ENCODE measurements at regions not wholly inside any gene's neighbourhood (a gene's known extent, or its start where the extent isn't known, plus 50 kb on each side); places are given as distances from the start of the nearest gene placed in this dataset.

- H2AFZ ChIP-seq (ENCODE audit: low read length), result no peak overlapping the region
- no peak overlapping the region for H3K9ac ChIP-seq (ENCODE audit: low read length)
- no peaks in the 10 kb centered on the region for H4K20me1 ChIP-seq (ENCODE audit: insufficient read depth, low read depth, low read length)
- H3K4me1 ChIP-seq (ENCODE audit: low read length), result no peaks in the 10 kb centered on the region
- no peaks in the 10 kb centered on the region for H3K79me2 ChIP-seq (ENCODE audit: low read length)
- H3K27ac ChIP-seq (ENCODE audit: low read length), result no peak overlapping the region
- DNase-seq, result no peak
- H3K9me3 ChIP-seq (ENCODE audit: low read length), result no peaks in the 10 kb centered on the region
- H3K4me2 ChIP-seq (ENCODE audit: low read depth, low read length, poor library complexity, severe bottlenecking), result no peak overlapping the region
- H3K36me3 ChIP-seq (ENCODE audit: insufficient read depth, low read length), result no peaks in the 10 kb centered on the region
- H3K27me3 ChIP-seq (ENCODE audit: low read length), result no peaks in the 10 kb centered on the region
- H3K9me2 ChIP-seq (replicated peaks; ENCODE audit: insufficient read depth, low read length), result no peaks in the 10 kb centered on the region
- H3K4me3 ChIP-seq (ENCODE audit: low read length), result no peak overlapping the region
These were observed 227.6 kb upstream of the UBL3 start for GRCh38 chr13:30078059-30078458.

GRCh38 chr13:30077240-30077735 lies 226.9 kb upstream of the UBL3 start:
- Histone ChIP-seq H2AFZ (ENCODE audit: low read length) (no peak overlapping the region), H3K27ac (ENCODE audit: low read length) (no peak overlapping the region), H3K79me2 (ENCODE audit: low read length) (no peaks in the 10 kb centered on the region), H3K9ac (ENCODE audit: low read length) (no peak overlapping the region), H3K4me2 (ENCODE audit: low read depth, low read length, poor library complexity, severe bottlenecking) (no peak overlapping the region), H3K4me3 (ENCODE audit: low read length) (no peak overlapping the region), H3K4me1 (ENCODE audit: low read length) (no peaks in the 10 kb centered on the region), H3K36me3 (ENCODE audit: insufficient read depth, low read length) (no peaks in the 10 kb centered on the region), H3K9me2 (replicated peaks; ENCODE audit: insufficient read depth, low read length) (no peaks in the 10 kb centered on the region), H3K9me3 (ENCODE audit: low read length) (no peaks in the 10 kb centered on the region), H3K27me3 (ENCODE audit: low read length) (no peaks in the 10 kb centered on the region), H4K20me1 (ENCODE audit: insufficient read depth, low read depth, low read length) (no peaks in the 10 kb centered on the region)
- DNase-seq, result no peak

GRCh38 chr13:30074955-30075614 lies 224.7 kb upstream of the UBL3 start:
- DNase-seq, result no peak

GRCh38 chr13:30074431-30074830 lies 224.0 kb upstream of the UBL3 start:
- no peak overlapping the region for H3K9ac ChIP-seq (ENCODE audit: low read length)
- no peaks in the 10 kb centered on the region for H3K27me3 ChIP-seq (ENCODE audit: low read length)
- no peaks in the 10 kb centered on the region for H3K9me2 ChIP-seq (replicated peaks; ENCODE audit: insufficient read depth, low read length)
- no peaks in the 10 kb centered on the region for H3K4me1 ChIP-seq (ENCODE audit: low read length)
- H3K36me3 ChIP-seq (ENCODE audit: insufficient read depth, low read length), result no peaks in the 10 kb centered on the region
- H2AFZ ChIP-seq (ENCODE audit: low read length), result no peak overlapping the region
- no peak overlapping the region for H3K27ac ChIP-seq (ENCODE audit: low read length)
- no peak overlapping the region for H3K4me2 ChIP-seq (ENCODE audit: low read depth, low read length, poor library complexity, severe bottlenecking)
- no peak for DNase-seq
- H3K79me2 ChIP-seq (ENCODE audit: low read length), result no peaks in the 10 kb centered on the region
- H3K4me3 ChIP-seq (ENCODE audit: low read length), result no peak overlapping the region
- no peaks in the 10 kb centered on the region for H3K9me3 ChIP-seq (ENCODE audit: low read length)
- no peaks in the 10 kb centered on the region for H4K20me1 ChIP-seq (ENCODE audit: insufficient read depth, low read depth, low read length)

More at GRCh38 chr13:30074955-30075614, 224.7 kb upstream of the UBL3 start:
- H3K9me2 ChIP-seq (replicated peaks; ENCODE audit: insufficient read depth, low read length), result no peaks in the 10 kb centered on the region
- no peaks in the 10 kb centered on the region for H3K4me1 ChIP-seq (ENCODE audit: low read length)
- H3K9me3 ChIP-seq (ENCODE audit: low read length), result no peaks in the 10 kb centered on the region
- no peaks in the 10 kb centered on the region for H3K27me3 ChIP-seq (ENCODE audit: low read length)
- H3K4me2 ChIP-seq (ENCODE audit: low read depth, low read length, poor library complexity, severe bottlenecking), result no peak overlapping the region
- H3K27ac ChIP-seq (ENCODE audit: low read length), result no peak overlapping the region
- H3K9ac ChIP-seq (ENCODE audit: low read length), result no peak overlapping the region
- H3K4me3 ChIP-seq (ENCODE audit: low read length), result no peak overlapping the region
- no peaks in the 10 kb centered on the region for H3K79me2 ChIP-seq (ENCODE audit: low read length)
- H2AFZ ChIP-seq (ENCODE audit: low read length), result no peak overlapping the region
- H4K20me1 ChIP-seq (ENCODE audit: insufficient read depth, low read depth, low read length), result no peaks in the 10 kb centered on the region
- no peaks in the 10 kb centered on the region for H3K36me3 ChIP-seq (ENCODE audit: insufficient read depth, low read length)

- no peak for DNase-seq
- Histone ChIP-seq H3K27ac (ENCODE audit: low read length) (no peak overlapping the region), H3K4me3 (ENCODE audit: low read length) (no peak overlapping the region), H3K36me3 (ENCODE audit: insufficient read depth, low read length) (no peaks in the 10 kb centered on the region), H3K9me3 (ENCODE audit: low read length) (no peaks in the 10 kb centered on the region), H3K9ac (ENCODE audit: low read length) (no peak overlapping the region), H4K20me1 (ENCODE audit: insufficient read depth, low read depth, low read length) (no peaks in the 10 kb centered on the region), H3K27me3 (ENCODE audit: low read length) (no peaks in the 10 kb centered on the region), H3K4me2 (ENCODE audit: low read depth, low read length, poor library complexity, severe bottlenecking) (no peak overlapping the region), H3K4me1 (ENCODE audit: low read length) (no peaks in the 10 kb centered on the region), H2AFZ (ENCODE audit: low read length) (no peak overlapping the region), H3K79me2 (ENCODE audit: low read length) (no peaks in the 10 kb centered on the region), H3K9me2 (replicated peaks; ENCODE audit: insufficient read depth, low read length) (no peaks in the 10 kb centered on the region)
These were observed 222.4 kb upstream of the UBL3 start for GRCh38 chr13:30072818-30073186.

- no peaks in the 10 kb centered on the region for H3K9me3 ChIP-seq (ENCODE audit: low read length)
- no peak overlapping the region for H3K4me3 ChIP-seq (ENCODE audit: low read length)
- H3K9ac ChIP-seq (ENCODE audit: low read length), result no peak overlapping the region
- no peak overlapping the region for H3K27ac ChIP-seq (ENCODE audit: low read length)
- H3K36me3 ChIP-seq (ENCODE audit: insufficient read depth, low read length), result no peaks in the 10 kb centered on the region
- H4K20me1 ChIP-seq (ENCODE audit: insufficient read depth, low read depth, low read length), result no peaks in the 10 kb centered on the region
- H3K4me1 ChIP-seq (ENCODE audit: low read length), result no peaks in the 10 kb centered on the region
- H3K79me2 ChIP-seq (ENCODE audit: low read length), result no peaks in the 10 kb centered on the region
- DNase-seq, result no peak
- no peaks in the 10 kb centered on the region for H3K27me3 ChIP-seq (ENCODE audit: low read length)
- H3K9me2 ChIP-seq (replicated peaks; ENCODE audit: insufficient read depth, low read length), result no peaks in the 10 kb centered on the region
- H2AFZ ChIP-seq (ENCODE audit: low read length), result no peak overlapping the region
- H3K4me2 ChIP-seq (ENCODE audit: low read depth, low read length, poor library complexity, severe bottlenecking), result no peak overlapping the region
These were observed 221.8 kb upstream of the UBL3 start for GRCh38 chr13:30071969-30072817.

- no peak for DNase-seq
- Histone ChIP-seq H3K4me3 (ENCODE audit: low read length) (no peak overlapping the region), H3K79me2 (ENCODE audit: low read length) (no peaks in the 10 kb centered on the region), H4K20me1 (ENCODE audit: insufficient read depth, low read depth, low read length) (no peaks in the 10 kb centered on the region), H3K27me3 (ENCODE audit: low read length) (no peaks in the 10 kb centered on the region), H3K9ac (ENCODE audit: low read length) (no peak overlapping the region), H3K36me3 (ENCODE audit: insufficient read depth, low read length) (no peaks in the 10 kb centered on the region), H3K4me2 (ENCODE audit: low read depth, low read length, poor library complexity, severe bottlenecking) (no peak overlapping the region), H2AFZ (ENCODE audit: low read length) (no peak overlapping the region), H3K4me1 (ENCODE audit: low read length) (peaks cover 9% of the 10 kb centered on the region), H3K9me2 (replicated peaks; ENCODE audit: insufficient read depth, low read length) (no peaks in the 10 kb centered on the region), H3K27ac (ENCODE audit: low read length) (no peak overlapping the region), H3K9me3 (ENCODE audit: low read length) (no peaks in the 10 kb centered on the region)
These were observed 214.8 kb upstream of the UBL3 start for GRCh38 chr13:30065181-30065580.

- H3K4me2 ChIP-seq (ENCODE audit: low read depth, low read length, poor library complexity, severe bottlenecking), result peak overlapping the region; percentile 29
- H3K4me3 ChIP-seq (ENCODE audit: low read length), result no peak overlapping the region
- H3K9me3 ChIP-seq (ENCODE audit: low read length), result no peaks in the 10 kb centered on the region
- peaks cover 9% of the 10 kb centered on the region for H3K4me1 ChIP-seq (ENCODE audit: low read length)
- no peaks in the 10 kb centered on the region for H3K9me2 ChIP-seq (replicated peaks; ENCODE audit: insufficient read depth, low read length)
- no peaks in the 10 kb centered on the region for H3K27me3 ChIP-seq (ENCODE audit: low read length)
- no peak overlapping the region; the same call in 1 of the 2 replicates for H2AFZ ChIP-seq (ENCODE audit: low read length)
- no peaks in the 10 kb centered on the region for H3K79me2 ChIP-seq (ENCODE audit: low read length)
- no peaks in the 10 kb centered on the region for H4K20me1 ChIP-seq (ENCODE audit: insufficient read depth, low read depth, low read length)
- no peak overlapping the region for H3K9ac ChIP-seq (ENCODE audit: low read length)
- DNase-seq, result no peak
- H3K27ac ChIP-seq (ENCODE audit: low read length), result no peak overlapping the region
- H3K36me3 ChIP-seq (ENCODE audit: insufficient read depth, low read length), result no peaks in the 10 kb centered on the region
These were observed 213.5 kb upstream of the UBL3 start for GRCh38 chr13:30063892-30064291.

All from Karpas-422 (cell line).